GM21515 (cell line): ENCODE measurements at regions not wholly inside any gene's neighbourhood (a gene's known extent, or its start where the extent isn't known, plus 50 kb on each side); places are given as distances from the start of the nearest gene placed in this dataset.
"Not testable (repeated sequence)": the region's sequence is repeated elsewhere in the genome, so short reads cannot be mapped to it uniquely, and the experiment has no call there.

Experiments
- ATAC-seq: cut with Tn5 transposase; IDR thresholded peaks from one replicate; pipeline ENCODE4 v1.9.1; 2021; ENCODE audit not compliant: unreplicated experiment

- no peak for ATAC-seq
Measured at GRCh38 chr15:79602180-79602579, 170.0 kb downstream of the MINAR1 start.

- ATAC-seq: no peak
Measured at GRCh38 chr15:79602731-79603130, 170.6 kb downstream of the MINAR1 start.

GRCh38 chr15:79606831-79607355 lies 174.8 kb downstream of the MINAR1 start:
- ATAC-seq: no peak

GRCh38 chr15:79608066-79608864 lies 176.1 kb downstream of the MINAR1 start:
- no peak for ATAC-seq

GRCh38 chr15:79609506-79609905 lies 177.4 kb downstream of the MINAR1 start:
- no peak for ATAC-seq

GRCh38 chr15:79610021-79610420 lies 177.9 kb downstream of the MINAR1 start:
- ATAC-seq: no peak

GRCh38 chr15:79615754-79616153 lies 183.6 kb downstream of the MINAR1 start:
- no peak for ATAC-seq

- no peak for ATAC-seq
Measured at GRCh38 chr15:79617071-79617470, 184.9 kb downstream of the MINAR1 start.

GRCh38 chr15:79620112-79620857 lies 188.1 kb downstream of the MINAR1 start:
- ATAC-seq: no peak

- ATAC-seq: not testable (repeated sequence)
Measured at GRCh38 chr15:79621805-79622204, 189.7 kb downstream of the MINAR1 start.

GRCh38 chr15:79623488-79623887 lies 191.4 kb downstream of the MINAR1 start:
- no peak for ATAC-seq

- ATAC-seq: no peak
Measured at GRCh38 chr15:79629687-79630086, 197.6 kb downstream of the MINAR1 start.

- ATAC-seq: no peak
Measured at GRCh38 chr15:79632457-79632856, 200.3 kb downstream of the MINAR1 start.

GRCh38 chr15:79635149-79635771 lies 203.1 kb downstream of the MINAR1 start:
- no peak for ATAC-seq

- no peak for ATAC-seq
Measured at GRCh38 chr15:79635897-79636561, 203.9 kb downstream of the MINAR1 start.

- no peak for ATAC-seq
Measured at GRCh38 chr15:79640206-79640605, 208.1 kb downstream of the MINAR1 start.

GRCh38 chr15:79641841-79642240 lies 209.7 kb downstream of the MINAR1 start:
- ATAC-seq: no peak

GRCh38 chr15:79643393-79643792 lies 211.3 kb downstream of the MINAR1 start:
- ATAC-seq: no peak

- ATAC-seq: no peak
Measured at GRCh38 chr15:79644091-79644490, 212.0 kb downstream of the MINAR1 start.

GRCh38 chr15:79652972-79653371 lies 220.8 kb downstream of the MINAR1 start:
- not testable (repeated sequence) for ATAC-seq

GRCh38 chr15:79653533-79653932 lies 221.4 kb downstream of the MINAR1 start:
- ATAC-seq: no peak
